ENCODE measurements at regions not wholly inside any gene's neighbourhood (a gene's known extent, or its start where the extent isn't known, plus 50 kb on each side); places are given as distances from the start of the nearest gene placed in this dataset.

- DNase-seq = no peak
Observed at GRCh38 chr15:66848686-66849392, 146.8 kb downstream of the SMAD6 start.

GRCh38 chr15:66849393-66849745 is 147.3 kb downstream of the SMAD6 start:
- no peak for DNase-seq

GRCh38 chr15:66849746-66850077 is 147.7 kb downstream of the SMAD6 start:
- no peak for DNase-seq

GRCh38 chr15:66850078-66850991 is 148.3 kb downstream of the SMAD6 start:
- DNase-seq = no peak

DNA sequence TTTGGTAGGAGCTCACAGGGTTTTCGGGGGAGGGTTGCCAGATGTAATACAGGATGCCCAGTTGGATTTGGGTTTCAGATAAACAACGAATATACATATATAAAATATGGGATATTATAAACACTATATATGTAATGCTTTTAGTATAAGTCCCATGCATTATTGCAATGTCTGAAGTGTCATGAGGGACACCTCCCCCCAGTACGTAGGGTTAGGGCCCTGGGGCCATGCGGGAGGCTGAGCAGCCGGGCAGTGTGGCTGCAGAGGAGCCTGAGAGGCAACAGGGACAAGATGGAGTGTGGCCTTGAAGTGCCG is 148.9 kb downstream of the SMAD6 start:
- no peak for DNase-seq

GRCh38 chr15:66851311-66852063 is 149.5 kb downstream of the SMAD6 start:
- peak; percentile 78 for DNase-seq

GRCh38 chr15:66852064-66852905 is 150.2 kb downstream of the SMAD6 start:
- DNase-seq = no peak

DNA sequence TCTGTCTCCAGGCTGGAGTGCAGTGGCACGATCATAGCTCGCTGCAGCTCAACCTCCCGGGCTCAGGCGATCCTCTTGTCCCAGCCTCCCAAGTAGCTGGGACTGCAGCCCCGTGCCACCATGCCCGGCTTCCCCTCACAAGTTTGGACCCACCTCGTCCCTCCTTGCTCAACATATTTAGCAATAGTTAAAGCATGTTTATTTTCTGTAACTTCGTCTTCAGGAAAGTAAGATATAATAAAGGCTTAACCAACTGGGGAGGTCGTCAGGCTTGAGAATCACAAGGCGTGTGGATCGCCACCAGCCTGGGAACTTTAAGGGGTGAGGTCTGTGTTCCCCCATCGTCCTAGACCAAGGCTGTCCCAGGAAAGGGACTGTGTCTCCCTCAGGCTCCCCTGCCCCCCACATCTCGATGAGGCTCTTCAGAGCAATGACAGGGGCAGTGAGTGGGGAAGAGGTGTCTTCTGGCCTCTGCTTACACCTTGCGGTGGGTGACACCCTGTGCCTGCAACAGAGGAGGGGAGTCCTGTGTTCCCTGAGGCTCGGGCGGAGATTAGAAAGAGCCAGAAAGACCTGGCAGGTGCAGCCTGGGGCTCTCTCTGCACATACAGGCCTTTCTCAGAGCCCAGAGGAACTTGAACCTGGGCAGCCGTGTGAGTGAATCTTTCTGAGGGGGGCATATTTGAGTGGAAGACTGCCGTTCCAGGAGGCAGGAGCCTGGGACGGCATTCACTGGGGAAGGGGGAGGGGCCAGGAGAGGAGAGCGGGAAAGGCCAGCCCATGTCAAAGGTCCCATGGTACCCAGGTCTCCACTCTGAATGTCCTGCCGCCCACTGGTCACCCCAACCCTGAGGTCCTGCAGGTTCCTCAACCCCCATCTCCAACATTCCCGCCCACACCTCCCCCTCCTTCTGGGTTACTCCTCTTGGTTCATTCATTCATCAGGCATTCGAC is 152.3 kb downstream of the SMAD6 start:
- DNase-seq = no peak

DNA sequence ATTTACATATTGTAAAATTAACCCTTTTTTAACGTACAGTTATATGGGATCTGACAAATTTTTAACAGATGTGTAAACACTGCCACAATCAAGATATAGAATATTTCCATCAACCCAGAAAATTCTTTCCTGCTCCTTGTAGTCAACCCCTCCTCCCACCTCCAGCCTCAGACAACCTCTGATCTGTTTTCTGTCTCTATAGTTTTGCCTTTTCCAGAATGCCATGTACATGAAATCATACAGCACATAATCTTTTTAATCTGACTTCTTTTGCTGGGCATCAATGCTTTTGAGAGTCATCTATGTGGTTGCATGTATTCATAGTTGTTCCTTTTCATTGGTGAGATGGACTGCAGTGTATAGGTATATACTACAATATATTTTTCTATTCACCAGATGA is 153.0 kb downstream of the SMAD6 start:
- peak; percentile 35 for DNase-seq

GRCh38 chr15:66857694-66858093 is 155.7 kb downstream of the SMAD6 start:
- DNase-seq = no peak

DNA sequence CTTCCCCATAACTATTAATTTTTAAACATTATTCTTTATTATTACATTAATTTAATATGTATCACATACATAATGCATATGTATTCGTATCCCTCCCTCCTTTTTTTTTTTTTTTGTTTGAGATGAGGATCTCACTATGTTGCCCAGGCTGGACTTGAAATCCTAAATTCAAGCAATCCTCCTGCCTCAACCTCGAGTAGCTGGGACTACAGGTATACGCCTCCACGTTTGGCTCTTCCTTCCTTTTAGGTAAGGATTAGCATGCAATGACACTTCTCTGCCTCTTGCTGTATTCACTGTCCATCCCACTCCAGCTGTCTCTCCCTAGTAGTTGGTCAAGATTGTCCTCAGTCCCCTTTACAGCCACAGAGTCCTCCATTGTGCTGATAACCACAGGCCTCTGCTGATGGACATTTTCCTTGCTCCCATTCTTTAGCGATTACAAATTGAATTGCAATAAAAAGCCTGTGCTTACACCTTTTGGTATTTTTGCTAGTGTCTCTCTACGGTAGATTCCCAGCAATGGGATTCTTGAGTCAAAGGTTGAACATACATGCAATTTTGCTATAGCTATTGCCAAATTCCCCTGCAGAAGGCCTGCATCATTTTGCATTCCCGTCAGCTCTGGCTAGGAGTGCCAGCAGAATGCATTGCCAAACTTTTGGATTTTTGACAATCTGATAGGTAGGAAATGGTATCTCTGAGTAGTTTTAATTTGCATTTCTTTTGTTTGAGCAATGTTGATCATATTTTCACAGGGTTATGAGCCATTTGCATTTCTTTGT is 156.6 kb downstream of the SMAD6 start:
- DNase-seq = no peak

- DNase-seq = no peak
Observed at GRCh38 chr15:66859688-66860253, 157.7 kb downstream of the SMAD6 start.

DNA sequence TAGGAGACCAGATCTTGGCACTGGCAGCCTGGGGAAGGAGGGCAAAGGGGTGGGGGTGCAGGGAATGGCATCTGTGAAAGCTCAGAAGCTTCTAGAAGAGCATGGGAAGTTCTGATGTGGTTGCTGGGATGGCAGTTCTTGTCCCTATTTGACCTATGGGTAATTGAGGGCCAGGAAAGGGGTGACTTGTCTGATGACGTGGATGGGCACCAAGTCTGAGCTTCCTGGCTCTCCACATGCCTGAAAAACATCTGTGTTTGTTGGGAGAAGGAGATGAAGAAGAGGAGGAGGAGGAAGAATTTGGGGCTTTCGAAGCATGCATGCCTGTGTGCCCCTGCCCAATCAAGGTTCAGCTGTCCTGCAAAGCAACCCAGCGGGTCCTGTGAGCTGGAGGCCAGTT is 158.8 kb downstream of the SMAD6 start:
- no peak for DNase-seq

- no peak for DNase-seq
Observed at GRCh38 chr15:66862111-66862939, 160.3 kb downstream of the SMAD6 start.

- peak; percentile 86 for DNase-seq
Observed at GRCh38 chr15:66862940-66863335, 160.9 kb downstream of the SMAD6 start.

DNA sequence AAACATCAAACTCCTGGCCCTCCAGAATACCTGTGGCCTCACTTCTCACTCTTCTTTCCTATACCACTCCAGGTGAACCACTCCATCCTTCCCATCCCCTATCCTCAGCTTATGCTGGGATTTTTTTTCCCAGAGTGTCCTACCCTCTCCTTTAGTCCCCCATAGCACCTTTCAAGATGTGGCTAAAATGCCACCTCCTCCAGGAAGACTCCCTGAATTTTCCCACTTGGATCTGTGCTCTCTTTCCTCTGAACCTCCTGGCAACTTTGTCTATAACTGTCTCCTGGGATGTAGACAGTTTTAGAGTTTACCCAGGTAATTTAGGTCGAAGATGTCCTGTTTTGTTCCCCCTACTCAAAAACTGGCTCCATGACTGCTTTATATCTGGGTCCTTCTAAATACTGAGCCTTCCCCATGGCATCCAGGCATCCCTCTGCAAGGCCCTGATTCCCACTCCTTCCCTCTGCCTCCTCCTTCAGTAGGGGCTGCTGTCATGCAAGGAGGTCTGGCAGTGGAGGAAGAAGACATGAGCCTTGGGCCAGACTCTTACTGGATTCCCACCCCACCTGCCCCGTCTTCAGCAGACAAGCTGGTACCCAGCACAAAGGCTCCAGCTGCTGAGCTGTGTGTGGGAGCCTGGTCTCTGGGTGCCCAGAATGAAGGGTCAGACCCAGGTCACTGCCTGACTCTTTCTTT is 161.5 kb downstream of the SMAD6 start:
- no peak for DNase-seq

DNA sequence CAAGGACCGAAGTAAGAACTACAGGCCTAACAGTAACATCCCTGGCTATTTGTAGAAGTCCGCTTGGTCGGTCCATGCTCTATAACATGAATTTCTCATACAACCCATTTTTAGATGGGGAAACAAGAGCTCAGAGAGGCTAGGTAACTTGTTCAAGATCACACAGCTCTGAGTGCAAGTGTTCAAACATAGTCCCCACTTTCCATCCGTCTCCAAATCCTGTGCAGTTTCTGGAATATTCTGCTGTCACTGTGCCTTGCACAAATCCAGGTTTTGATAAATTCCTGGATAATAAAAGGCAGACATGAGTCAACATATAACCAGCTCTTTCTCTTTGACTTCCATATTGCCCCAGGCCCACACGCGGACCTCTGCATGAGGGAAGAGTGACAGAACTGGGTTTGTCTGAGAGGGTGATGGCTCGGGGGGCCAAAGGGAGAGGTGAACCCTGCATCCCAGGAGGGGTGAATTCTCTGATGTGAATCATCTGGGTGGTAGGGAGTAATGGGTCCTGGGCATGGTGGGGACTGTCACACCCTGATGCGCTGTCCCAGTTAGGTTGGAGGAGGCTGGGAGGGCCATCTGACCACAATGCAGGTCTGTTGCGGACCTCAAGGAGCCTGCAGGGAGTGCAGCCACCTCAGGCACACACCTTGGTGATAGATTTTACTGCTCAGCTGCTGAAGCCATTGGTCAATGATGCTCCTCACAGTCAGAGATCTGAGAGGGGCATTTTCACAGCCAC is 162.2 kb downstream of the SMAD6 start:
- no peak for DNase-seq

- no peak for DNase-seq
Observed at GRCh38 chr15:66864871-66865281, 162.8 kb downstream of the SMAD6 start.

All from fibroblast of upper back skin (primary cell).